Activated CD4-positive, alpha-beta memory T cell treated with anti-CD3 and anti-CD28 coated beads for 36 hours (primary cell): ENCODE measurements at regions not wholly inside any gene's neighbourhood (a gene's known extent, or its start where the extent isn't known, plus 50 kb on each side); places are given as distances from the start of the nearest gene placed in this dataset.

ENCODE experiments used
- CTCF ChIA-PET: fragments of 350-600 bp; sonication (Branson Sonifier 250); formaldehyde crosslinking; loops from one replicate; lab custom pipeline; 2021; ENCODE audit warnings: antibody characterized with exemption, inconsistent platforms; lab: Charles Lee
- POLR2A ChIA-PET: fragments of 350-600 bp; sonication (Branson Sonifier 250); formaldehyde crosslinking; loops from one replicate; lab custom pipeline; 2021; ENCODE audit warnings: antibody characterized with exemption; lab: Charles Lee
- DNase-seq: peaks from one replicate; pipeline ENCODE4 v3.0.0-alpha.2; 2020
- H3K27ac Mint-ChIP-seq: one replicate; pipeline ENCODE4 v1.8.0; 2021; ENCODE audit warnings: mixed read lengths
- H3K27me3 Mint-ChIP-seq: one replicate; pipeline ENCODE4 v1.8.0; 2021; ENCODE audit warnings: mixed read lengths
- H3K36me3 Mint-ChIP-seq: one replicate; pipeline ENCODE4 v1.8.0; 2021; ENCODE audit warnings: mixed read lengths
- H3K4me1 Mint-ChIP-seq: one replicate; pipeline ENCODE4 v1.8.0; 2021; ENCODE audit warnings: low read depth, mixed read lengths
- H3K4me3 Mint-ChIP-seq: one replicate; pipeline ENCODE4 v1.8.0; 2021; ENCODE audit warnings: mild to moderate bottlenecking, mixed read lengths
- H3K9me3 Mint-ChIP-seq: one replicate; pipeline ENCODE4 v1.8.0; 2021; ENCODE audit warnings: mixed read lengths
- intact Hi-C: fragments of 100-400 bp; cut with micrococcal nuclease; formaldehyde crosslinking; loops from one replicate; pipeline ENCODE4 v1.15.1; 2023

- CTCF ChIA-PET: no interaction called here
- Mint-ChIP-seq H3K27ac (no peak overlapping the region), H3K36me3 (no peaks in the 10 kb centered on the region), H3K9me3 (no peaks in the 10 kb centered on the region), H3K27me3 (peaks cover 2% of the 10 kb centered on the region), H3K4me1 (no peaks in the 10 kb centered on the region), H3K4me3 (no peak overlapping the region)
- POLR2A ChIA-PET: no interaction called here
- no peak for DNase-seq
- intact Hi-C loops: no loop called here
Measured at GRCh38 chr10:2106641-2107040, 369.3 kb upstream of the ADARB2 start.

- Mint-ChIP-seq H3K4me3 (no peak overlapping the region), H3K36me3 (no peaks in the 10 kb centered on the region), H3K9me3 (no peaks in the 10 kb centered on the region), H3K4me1 (no peaks in the 10 kb centered on the region), H3K27ac (no peak overlapping the region), H3K27me3 (no peaks in the 10 kb centered on the region)
- POLR2A ChIA-PET: no interaction called here
- no peak for DNase-seq
- intact Hi-C loops: no loop called here
- CTCF ChIA-PET: no interaction called here
Measured at GRCh38 chr10:2099321-2099720, 362.0 kb upstream of the ADARB2 start.

GRCh38 chr10:2097937-2098336 lies 360.6 kb upstream of the ADARB2 start:
- Mint-ChIP-seq H3K4me1 (no peaks in the 10 kb centered on the region), H3K27me3 (no peaks in the 10 kb centered on the region), H3K27ac (no peak overlapping the region), H3K9me3 (no peaks in the 10 kb centered on the region), H3K4me3 (no peak overlapping the region), H3K36me3 (no peaks in the 10 kb centered on the region)
- ChIA-PET POLR2A (no interaction called here), CTCF (no interaction called here)
- no peak for DNase-seq
- intact Hi-C loops: no loop called here

GRCh38 chr10:2094171-2094570 lies 356.8 kb upstream of the ADARB2 start:
- Mint-ChIP-seq H3K27me3 (no peaks in the 10 kb centered on the region), H3K36me3 (no peaks in the 10 kb centered on the region), H3K27ac (no peak overlapping the region), H3K4me3 (no peak overlapping the region), H3K9me3 (no peaks in the 10 kb centered on the region), H3K4me1 (no peaks in the 10 kb centered on the region)
- DNase-seq: no peak
- ChIA-PET POLR2A (no interaction called here), CTCF (no interaction called here)
- intact Hi-C loops: no loop called here

GRCh38 chr10:2083591-2083990 lies 346.3 kb upstream of the ADARB2 start:
- H3K27me3 Mint-ChIP-seq: peaks cover 7% of the 10 kb centered on the region
- peaks cover 5% of the 10 kb centered on the region for H3K9me3 Mint-ChIP-seq
- ChIA-PET POLR2A (no interaction called here), CTCF (no interaction called here)
- no peaks in the 10 kb centered on the region for H3K36me3 Mint-ChIP-seq
- H3K4me3 Mint-ChIP-seq: no peak overlapping the region
- intact Hi-C loops: no loop called here
- no peak overlapping the region for H3K27ac Mint-ChIP-seq
- H3K4me1 Mint-ChIP-seq: no peaks in the 10 kb centered on the region
- DNase-seq: no peak

GRCh38 chr10:2081501-2081900 lies 344.2 kb upstream of the ADARB2 start:
- H3K36me3 Mint-ChIP-seq: no peaks in the 10 kb centered on the region
- ChIA-PET POLR2A (no interaction called here), CTCF (interaction anchor here (0.5 kb wide), 1 partner anchor 71 kb away, joined by 3 read pairs; no protein-coding TSS in a partner anchor)
- H3K27ac Mint-ChIP-seq: no peak overlapping the region
- H3K27me3 Mint-ChIP-seq: peaks cover 5% of the 10 kb centered on the region
- no peak for DNase-seq
- no peaks in the 10 kb centered on the region for H3K4me1 Mint-ChIP-seq
- no peaks in the 10 kb centered on the region for H3K9me3 Mint-ChIP-seq
- intact Hi-C loops: no loop called here
- H3K4me3 Mint-ChIP-seq: no peak overlapping the region

- no peaks in the 10 kb centered on the region for H3K36me3 Mint-ChIP-seq
- intact Hi-C loops: no loop called here
- no peak for DNase-seq
Measured at GRCh38 chr10:2079603-2080078, 342.3 kb upstream of the ADARB2 start.

GRCh38 chr10:2077231-2077630 lies 339.9 kb upstream of the ADARB2 start:
- H3K27ac Mint-ChIP-seq: no peak overlapping the region
- peaks cover 4% of the 10 kb centered on the region for H3K27me3 Mint-ChIP-seq
- no peak for DNase-seq
- intact Hi-C loops: no loop called here
- no peaks in the 10 kb centered on the region for H3K4me1 Mint-ChIP-seq
- H3K9me3 Mint-ChIP-seq: no peaks in the 10 kb centered on the region
- POLR2A ChIA-PET: no interaction called here
- CTCF ChIA-PET: no interaction called here
- no peaks in the 10 kb centered on the region for H3K36me3 Mint-ChIP-seq
- no peak overlapping the region for H3K4me3 Mint-ChIP-seq

More at GRCh38 chr10:2079603-2080078, 342.3 kb upstream of the ADARB2 start:
- H3K4me1 Mint-ChIP-seq: no peaks in the 10 kb centered on the region
- peaks cover 2% of the 10 kb centered on the region for H3K27me3 Mint-ChIP-seq
- ChIA-PET CTCF (no interaction called here), POLR2A (no interaction called here)
- H3K9me3 Mint-ChIP-seq: no peaks in the 10 kb centered on the region
- H3K4me3 Mint-ChIP-seq: no peak overlapping the region
- no peak overlapping the region for H3K27ac Mint-ChIP-seq

- Mint-ChIP-seq H3K27ac (no peak overlapping the region), H3K36me3 (no peaks in the 10 kb centered on the region), H3K4me1 (no peaks in the 10 kb centered on the region), H3K27me3 (peaks cover 4% of the 10 kb centered on the region), H3K9me3 (no peaks in the 10 kb centered on the region), H3K4me3 (no peak overlapping the region)
- POLR2A ChIA-PET: no interaction called here
- CTCF ChIA-PET: no interaction called here
- intact Hi-C loops: no loop called here
- no peak for DNase-seq
Measured at GRCh38 chr10:2076528-2076927, 339.2 kb upstream of the ADARB2 start.

GRCh38 chr10:2067015-2067414 lies 329.7 kb upstream of the ADARB2 start:
- ChIA-PET POLR2A (no interaction called here), CTCF (no interaction called here)
- intact Hi-C loops: no loop called here
- H3K27ac Mint-ChIP-seq: no peak overlapping the region
- peaks cover 16% of the 10 kb centered on the region for H3K9me3 Mint-ChIP-seq
- no peak overlapping the region for H3K4me3 Mint-ChIP-seq
- no peaks in the 10 kb centered on the region for H3K27me3 Mint-ChIP-seq
- H3K4me1 Mint-ChIP-seq: no peaks in the 10 kb centered on the region
- H3K36me3 Mint-ChIP-seq: no peaks in the 10 kb centered on the region
- no peak for DNase-seq

GRCh38 chr10:2054728-2055127 lies 317.4 kb upstream of the ADARB2 start:
- POLR2A ChIA-PET: no interaction called here

GRCh38 chr10:2053805-2054204 lies 316.5 kb upstream of the ADARB2 start:
- intact Hi-C loops: no loop called here
- no peak overlapping the region for H3K4me3 Mint-ChIP-seq
- no peak overlapping the region for H3K27ac Mint-ChIP-seq
- no peaks in the 10 kb centered on the region for H3K36me3 Mint-ChIP-seq
- peaks cover 3% of the 10 kb centered on the region for H3K9me3 Mint-ChIP-seq
- H3K27me3 Mint-ChIP-seq: peaks cover 5% of the 10 kb centered on the region
- CTCF ChIA-PET: no interaction called here
- H3K4me1 Mint-ChIP-seq: no peaks in the 10 kb centered on the region
- POLR2A ChIA-PET: no interaction called here
- DNase-seq: no peak

More at GRCh38 chr10:2054728-2055127, 317.4 kb upstream of the ADARB2 start:
- Mint-ChIP-seq H3K4me1 (no peaks in the 10 kb centered on the region), H3K9me3 (peaks cover 3% of the 10 kb centered on the region), H3K27ac (no peak overlapping the region), H3K4me3 (no peak overlapping the region), H3K27me3 (peaks cover 5% of the 10 kb centered on the region), H3K36me3 (no peaks in the 10 kb centered on the region)
- CTCF ChIA-PET: no interaction called here
- intact Hi-C loops: no loop called here
- DNase-seq: no peak

GRCh38 chr10:2051108-2051507 lies 313.8 kb upstream of the ADARB2 start:
- H3K27me3 Mint-ChIP-seq: no peaks in the 10 kb centered on the region
- H3K27ac Mint-ChIP-seq: no peak overlapping the region
- ChIA-PET CTCF (no interaction called here), POLR2A (no interaction called here)
- H3K36me3 Mint-ChIP-seq: no peaks in the 10 kb centered on the region
- no peak overlapping the region for H3K4me3 Mint-ChIP-seq
- intact Hi-C loops: no loop called here
- no peak for DNase-seq
- H3K9me3 Mint-ChIP-seq: peaks cover 8% of the 10 kb centered on the region
- H3K4me1 Mint-ChIP-seq: no peaks in the 10 kb centered on the region
